Keratinocyte (primary cell): ENCODE measurements at regions not wholly inside any gene's neighbourhood (a gene's known extent, or its start where the extent isn't known, plus 50 kb on each side); places are given as distances from the start of the nearest gene placed in this dataset.

ENCODE experiments used
- DNase-seq: peaks from one replicate; pipeline ENCODE4 v3.0.0-alpha.2; 2011; ENCODE audit warnings: low read depth, missing footprints, low spot score
- FAIRE-seq: peaks from 2 replicates; lab custom pipeline; 2011; peaks lifted over from hg19 to GRCh38; lab: Jason Lieb, UNC
- H2AFZ ChIP-seq: 2 replicates; pipeline ENCODE4 v1.6.0; 2012; ENCODE audit warnings: low read length, control low read depth, inconsistent platforms; ENCODE audit not compliant: control insufficient read depth
- H3K27ac ChIP-seq: 2 replicates; pipeline ENCODE4 v1.5.1; 2011; ENCODE audit warnings: low read length; ENCODE audit not compliant: control insufficient read depth, insufficient read depth
- H3K27me3 ChIP-seq: 3 replicates; pipeline ENCODE4 v1.6.0; 2011; ENCODE audit warnings: low read length; ENCODE audit not compliant: control insufficient read depth, insufficient read depth; ENCODE audit errors: extremely low read depth
- H3K36me3 ChIP-seq, 2 experiments: 2 replicates in 1 of 2; 3 replicates in 1 of 2; pipeline ENCODE4 v1.5.1; 2011; ENCODE audit warnings: low read length in 2 of 2, mild to moderate bottlenecking in 1 of 2; ENCODE audit not compliant: control insufficient read depth in 2 of 2, insufficient read depth in 2 of 2; ENCODE audit errors: extremely low read depth in 1 of 2
- H3K4me1 ChIP-seq: 3 replicates; pipeline ENCODE4 v1.5.1; 2011; ENCODE audit warnings: low read length; ENCODE audit not compliant: control insufficient read depth, insufficient read depth; ENCODE audit errors: extremely low read depth
- H3K4me2 ChIP-seq: 3 replicates; pipeline ENCODE4 v1.6.0; 2011; ENCODE audit warnings: low read depth, low read length; ENCODE audit not compliant: control insufficient read depth, insufficient read depth; ENCODE audit errors: extremely low read depth
- H3K4me3 ChIP-seq, 3 experiments: fragments of 200-600 bp in 1 of 3; sonication (generic) in 1 of 3; 2 replicates in 2 of 3; 3 replicates in 1 of 3; pipeline ENCODE4 v1.5.1; 2011 to 2016; ENCODE audit warnings: low read length in 3 of 3, mild to moderate bottlenecking in 3 of 3, control low read depth in 2 of 3, inconsistent platforms in 1 of 3, low read depth in 1 of 3, mixed read lengths in 1 of 3, mixed run types in 1 of 3, moderate library complexity in 1 of 3; ENCODE audit not compliant: control insufficient read depth in 2 of 3, insufficient read depth in 2 of 3; ENCODE audit errors: extremely low read depth in 1 of 3
- H3K79me2 ChIP-seq: 2 replicates; pipeline ENCODE4 v1.6.0; 2012; ENCODE audit warnings: low read length; ENCODE audit not compliant: control insufficient read depth, insufficient read depth
- H3K9ac ChIP-seq: 3 replicates; pipeline ENCODE4 v1.6.0; 2011; ENCODE audit warnings: low read length; ENCODE audit not compliant: control insufficient read depth, insufficient read depth; ENCODE audit errors: extremely low read depth
- H3K9me1 ChIP-seq: 3 replicates; pipeline ENCODE4 v1.6.0; 2011; ENCODE audit warnings: low read length; ENCODE audit not compliant: control insufficient read depth, insufficient read depth; ENCODE audit errors: extremely low read depth
- H3K9me3 ChIP-seq: 2 replicates; pipeline ENCODE4 v1.5.1; 2012; ENCODE audit warnings: low read depth, low read length; ENCODE audit not compliant: control insufficient read depth
- H4K20me1 ChIP-seq: 3 replicates; pipeline ENCODE4 v1.6.0; 2011; ENCODE audit warnings: low read length; ENCODE audit not compliant: control insufficient read depth, insufficient read depth; ENCODE audit errors: extremely low read depth
- EZH2 ChIP-seq: IDR thresholded peaks from one replicate; pipeline ENCODE4 v1.6.1; 2012; ENCODE audit warnings: inconsistent platforms, mild to moderate bottlenecking, low read length, moderate library complexity
- dilution Hi-C: fragments of 300-500 bp; cut with MboI; formaldehyde crosslinking; loops from one replicate; pipeline ENCODE4 v1.7.0; 2020; ENCODE audit warnings: low sequenced_read_pairs; ENCODE audit not compliant: extremely low pct_ligation_motif_present
- TF ChIP-seq, protein P1 (sequence below), 3 experiments: IDR thresholded peaks in 1 of 3; conservative IDR thresholded peaks in 1 of 3; optimal IDR thresholded peaks in 1 of 3; 2 replicates in 2 of 3; 3 replicates in 1 of 3; pipeline versions ENCODE3 to v1.5.1; 2011; ENCODE audit warnings: low read length in 3 of 3, mild to moderate bottlenecking in 3 of 3, moderate library complexity in 2 of 3, control low read depth in 1 of 3, inconsistent platforms in 1 of 3; ENCODE audit not compliant: insufficient read depth in 2 of 3; ENCODE audit errors: extremely low read depth in 1 of 3

DNA sequence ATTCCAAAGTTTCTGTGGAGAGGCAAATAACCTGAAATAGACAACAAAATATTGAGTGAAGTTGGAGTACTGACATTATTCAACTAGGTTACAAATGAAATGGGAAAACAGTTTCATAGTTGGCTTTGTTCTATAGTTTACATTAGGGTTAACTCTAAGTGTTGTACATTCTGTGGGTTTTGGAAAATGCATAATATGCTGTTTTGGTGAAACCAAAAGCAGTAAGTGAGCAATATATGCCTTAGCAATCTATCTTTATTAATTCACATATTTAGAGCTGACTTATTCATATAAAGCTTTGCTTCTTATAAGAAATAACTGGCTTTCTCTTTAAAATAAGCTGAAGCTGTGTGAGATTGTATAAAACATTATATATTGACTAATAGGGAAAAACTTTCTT, 157.5 kb upstream of the AHI1 start:
- H3K9me1 ChIP-seq = no peaks in the 10 kb centered on the region
- no peaks in the 10 kb centered on the region for H3K79me2 ChIP-seq
- dilution Hi-C loops = no loop called here
- H3K27me3 ChIP-seq = no peaks in the 10 kb centered on the region
- H3K9ac ChIP-seq = no peak overlapping the region
- H3K9me3 ChIP-seq = no peaks in the 10 kb centered on the region
- DNase-seq (no peak), FAIRE-seq (no peak)
- no peak overlapping the region for H3K4me2 ChIP-seq
- no peak for TF ChIP-seq EZH2
- TF ChIP-seq, protein P1, sequence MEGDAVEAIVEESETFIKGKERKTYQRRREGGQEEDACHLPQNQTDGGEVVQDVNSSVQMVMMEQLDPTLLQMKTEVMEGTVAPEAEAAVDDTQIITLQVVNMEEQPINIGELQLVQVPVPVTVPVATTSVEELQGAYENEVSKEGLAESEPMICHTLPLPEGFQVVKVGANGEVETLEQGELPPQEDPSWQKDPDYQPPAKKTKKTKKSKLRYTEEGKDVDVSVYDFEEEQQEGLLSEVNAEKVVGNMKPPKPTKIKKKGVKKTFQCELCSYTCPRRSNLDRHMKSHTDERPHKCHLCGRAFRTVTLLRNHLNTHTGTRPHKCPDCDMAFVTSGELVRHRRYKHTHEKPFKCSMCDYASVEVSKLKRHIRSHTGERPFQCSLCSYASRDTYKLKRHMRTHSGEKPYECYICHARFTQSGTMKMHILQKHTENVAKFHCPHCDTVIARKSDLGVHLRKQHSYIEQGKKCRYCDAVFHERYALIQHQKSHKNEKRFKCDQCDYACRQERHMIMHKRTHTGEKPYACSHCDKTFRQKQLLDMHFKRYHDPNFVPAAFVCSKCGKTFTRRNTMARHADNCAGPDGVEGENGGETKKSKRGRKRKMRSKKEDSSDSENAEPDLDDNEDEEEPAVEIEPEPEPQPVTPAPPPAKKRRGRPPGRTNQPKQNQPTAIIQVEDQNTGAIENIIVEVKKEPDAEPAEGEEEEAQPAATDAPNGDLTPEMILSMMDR (optimal IDR thresholded peaks at IDR 0.05 in 1 of 3, IDR thresholded peaks at IDR 0.05 in 1 of 3, conservative IDR thresholded peaks at IDR 0.05 in 1 of 3; ENCODE audit: extremely low read depth in 1 of 3, insufficient read depth in 2 of 3, low read length in 3 of 3) = no peak
- no peak overlapping the region for H2AFZ ChIP-seq
- no peaks in the 10 kb centered on the region for H4K20me1 ChIP-seq
- no peak overlapping the region for H3K4me3 ChIP-seq
- no peaks in the 10 kb centered on the region for H3K4me1 ChIP-seq
- no peak overlapping the region for H3K27ac ChIP-seq
- no peaks in the 10 kb centered on the region for H3K36me3 ChIP-seq

DNA sequence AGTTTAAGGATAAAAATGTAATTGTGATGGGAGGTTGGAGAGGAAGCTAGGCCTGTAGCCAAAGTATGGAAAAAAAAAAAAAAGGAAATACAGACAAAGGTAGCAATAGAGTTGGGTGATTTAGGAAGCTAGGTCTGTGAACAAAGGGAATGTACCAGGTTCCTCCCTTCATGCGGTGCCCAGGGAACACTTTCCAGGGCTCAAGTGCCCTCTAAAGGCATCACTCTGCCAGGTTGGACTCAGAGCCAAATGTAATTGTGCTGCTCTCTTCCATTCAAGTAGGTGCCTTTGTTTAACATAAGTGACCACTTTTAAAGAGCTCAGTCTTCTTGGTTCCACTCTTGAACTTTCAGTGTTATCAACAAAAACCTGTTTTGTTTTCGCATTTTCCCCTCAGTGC, 159.7 kb upstream of the AHI1 start:
- Histone ChIP-seq H3K9me1 (no peaks in the 10 kb centered on the region), H2AFZ (no peak overlapping the region), H3K4me2 (no peak overlapping the region), H4K20me1 (no peaks in the 10 kb centered on the region), H3K4me1 (no peaks in the 10 kb centered on the region), H3K27me3 (no peaks in the 10 kb centered on the region), H3K36me3 (no peaks in the 10 kb centered on the region), H3K9me3 (no peaks in the 10 kb centered on the region), H3K9ac (no peak overlapping the region), H3K4me3 (no peak overlapping the region), H3K27ac (no peak overlapping the region), H3K79me2 (no peaks in the 10 kb centered on the region)
- DNase-seq (no peak), FAIRE-seq (no peak)
- no peak for TF ChIP-seq EZH2
- TF ChIP-seq, protein P1 (optimal IDR thresholded peaks at IDR 0.05 in 1 of 3, IDR thresholded peaks at IDR 0.05 in 1 of 3, conservative IDR thresholded peaks at IDR 0.05 in 1 of 3; ENCODE audit: extremely low read depth in 1 of 3, insufficient read depth in 2 of 3, low read length in 3 of 3) = no peak
- dilution Hi-C loops = no loop called here
